Natural killer cell (primary cell): ENCODE measurements at regions not wholly inside any gene's neighbourhood (a gene's known extent, or its start where the extent isn't known, plus 50 kb on each side); places are given as distances from the start of the nearest gene placed in this dataset.

ENCODE experiments used
- ATAC-seq, 3 donors: fragments of 150-1000 bp in 2 of 3; fragments of 200-7000 bp in 1 of 3; cut with Tn5 transposase; 1 replicate in 1 of 3; 2 replicates in 2 of 3; pipeline ENCODE4 v1.10.0; 2021; ENCODE audit warnings: mild to moderate bottlenecking in 2 of 3, moderate library complexity in 2 of 3
- DNase-seq, 2 donors: peaks; one replicate each; pipeline versions ENCODE4 v3.0.0 to v3.0.0-alpha.2; 2013 to 2021; ENCODE audit warnings: mixed read lengths in 1 of 2
- H3K27ac ChIP-seq: one replicate; pipeline ENCODE4 v1.5.1; 2013; ENCODE audit warnings: mild to moderate bottlenecking, low read length
- H3K27me3 ChIP-seq: one replicate; pipeline ENCODE4 v1.6.1; 2013; ENCODE audit warnings: low read length; ENCODE audit not compliant: control insufficient read depth, insufficient read depth
- H3K36me3 ChIP-seq: one replicate; pipeline ENCODE4 v1.6.1; 2013; ENCODE audit warnings: low read length; ENCODE audit not compliant: control insufficient read depth, insufficient read depth
- H3K4me1 ChIP-seq: one replicate; pipeline ENCODE4 v1.6.1; 2013; ENCODE audit warnings: low read length; ENCODE audit not compliant: control insufficient read depth, insufficient read depth
- H3K4me3 ChIP-seq: one replicate; pipeline ENCODE4 v1.5.1; 2013; ENCODE audit warnings: low read length
- H3K9me3 ChIP-seq: one replicate; pipeline ENCODE4 v1.6.1; 2013; ENCODE audit warnings: low read length; ENCODE audit not compliant: control insufficient read depth, insufficient read depth
- H3K27ac Mint-ChIP-seq, 2 donors: one replicate each; pipeline ENCODE4 v1.8.0; 2022; ENCODE audit warnings: mild to moderate bottlenecking in 2 of 2, mixed read lengths in 2 of 2, moderate library complexity in 1 of 2
- H3K27me3 Mint-ChIP-seq, 2 donors: one replicate each; pipeline ENCODE4 v1.8.0; 2022; ENCODE audit warnings: low read depth in 2 of 2, mixed read lengths in 2 of 2
- H3K36me3 Mint-ChIP-seq: one replicate; pipeline ENCODE4 v1.8.0; 2022; ENCODE audit warnings: mixed read lengths
- H3K4me1 Mint-ChIP-seq, 2 donors: one replicate each; pipeline ENCODE4 v1.8.0; 2022; ENCODE audit warnings: mixed read lengths in 2 of 2
- H3K4me3 Mint-ChIP-seq: one replicate; pipeline ENCODE4 v1.8.0; 2022; ENCODE audit warnings: mild to moderate bottlenecking, moderate library complexity, mixed read lengths
- H3K9me3 Mint-ChIP-seq, 2 donors: one replicate each; pipeline ENCODE4 v1.8.0; 2022; ENCODE audit warnings: mixed read lengths in 2 of 2
- WGBS: methylation state at CpG from one replicate; pipeline ENCODE4 v1.1.7; 2013; ENCODE audit warnings: missing lambda C conversion rate; ENCODE audit not compliant: insufficient coverage; 5-methylcytosine and 5-hydroxymethylcytosine counted together
- intact Hi-C: fragments of 100-400 bp; cut with micrococcal nuclease; formaldehyde crosslinking; loops from one replicate; pipeline ENCODE4 v1.14.2; 2022
- TF ChIP-seq, protein P1 (sequence below): fragments of 200-600 bp; IDR thresholded peaks from one replicate; pipeline ENCODE4 v1.8.0; 2022; ENCODE audit warnings: antibody characterized with exemption

DNA sequence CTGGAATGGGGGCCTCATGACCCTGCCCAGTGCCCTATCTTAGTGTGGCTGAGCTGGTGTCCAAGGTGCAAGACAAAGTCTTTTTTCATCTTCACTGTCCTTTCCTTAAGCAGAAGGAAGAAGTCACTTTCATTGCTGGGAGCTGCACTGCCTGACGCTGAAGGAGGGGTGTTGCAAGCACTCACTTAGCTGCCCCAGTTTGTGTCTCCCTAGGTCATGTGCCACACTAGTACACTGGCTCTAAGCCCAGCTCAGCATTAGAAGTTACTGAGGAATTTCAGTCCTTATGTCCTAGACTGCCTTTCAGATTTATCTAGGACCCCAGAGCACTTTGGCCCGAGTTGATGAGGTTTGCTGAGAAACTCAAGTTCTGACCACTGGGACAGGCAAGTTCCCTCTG is 952.0 kb upstream of the USP15 start:
- Mint-ChIP-seq H3K4me3 (no peak overlapping the region), H3K27ac (no peak overlapping the region), H3K27me3 (no peaks in the 10 kb centered on the region), H3K4me1 (no peaks in the 10 kb centered on the region), H3K9me3 (peaks cover 16 to 26% of the 10 kb centered on the region in 2 donors), H3K36me3 (peaks cover 13% of the 10 kb centered on the region)
- peaks cover 11% of the 10 kb centered on the region for H3K9me3 ChIP-seq
- WGBS: 85% methylated on average over 2 of the region's 2 CpGs
- intact Hi-C loops: no loop called here
- no peak overlapping the region for H3K27ac ChIP-seq
- H3K4me1 ChIP-seq: no peaks in the 10 kb centered on the region
- ATAC-seq (no peak), DNase-seq (no peak)
- no peaks in the 10 kb centered on the region for H3K36me3 ChIP-seq
- TF ChIP-seq, protein P1, sequence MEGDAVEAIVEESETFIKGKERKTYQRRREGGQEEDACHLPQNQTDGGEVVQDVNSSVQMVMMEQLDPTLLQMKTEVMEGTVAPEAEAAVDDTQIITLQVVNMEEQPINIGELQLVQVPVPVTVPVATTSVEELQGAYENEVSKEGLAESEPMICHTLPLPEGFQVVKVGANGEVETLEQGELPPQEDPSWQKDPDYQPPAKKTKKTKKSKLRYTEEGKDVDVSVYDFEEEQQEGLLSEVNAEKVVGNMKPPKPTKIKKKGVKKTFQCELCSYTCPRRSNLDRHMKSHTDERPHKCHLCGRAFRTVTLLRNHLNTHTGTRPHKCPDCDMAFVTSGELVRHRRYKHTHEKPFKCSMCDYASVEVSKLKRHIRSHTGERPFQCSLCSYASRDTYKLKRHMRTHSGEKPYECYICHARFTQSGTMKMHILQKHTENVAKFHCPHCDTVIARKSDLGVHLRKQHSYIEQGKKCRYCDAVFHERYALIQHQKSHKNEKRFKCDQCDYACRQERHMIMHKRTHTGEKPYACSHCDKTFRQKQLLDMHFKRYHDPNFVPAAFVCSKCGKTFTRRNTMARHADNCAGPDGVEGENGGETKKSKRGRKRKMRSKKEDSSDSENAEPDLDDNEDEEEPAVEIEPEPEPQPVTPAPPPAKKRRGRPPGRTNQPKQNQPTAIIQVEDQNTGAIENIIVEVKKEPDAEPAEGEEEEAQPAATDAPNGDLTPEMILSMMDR: no peak
- no peak overlapping the region for H3K4me3 ChIP-seq
- no peaks in the 10 kb centered on the region for H3K27me3 ChIP-seq

GRCh38 chr12:61311413-61311812 is 948.8 kb upstream of the USP15 start:
- TF ChIP-seq, protein P1: no peak
- Histone ChIP-seq H3K27me3 (no peaks in the 10 kb centered on the region), H3K9me3 (peaks cover 11% of the 10 kb centered on the region), H3K4me1 (no peaks in the 10 kb centered on the region), H3K27ac (no peak overlapping the region), H3K4me3 (no peak overlapping the region), H3K36me3 (no peaks in the 10 kb centered on the region)
- intact Hi-C loops: no loop called here
- ATAC-seq (no peak), DNase-seq (no peak)
- Mint-ChIP-seq H3K27me3 (no peaks in the 10 kb centered on the region), H3K9me3 (peaks cover 13 to 31% of the 10 kb centered on the region in 2 donors), H3K4me3 (no peak overlapping the region), H3K36me3 (peaks cover 7% of the 10 kb centered on the region), H3K27ac (no peak overlapping the region), H3K4me1 (no peaks in the 10 kb centered on the region)

GRCh38 chr12:61348871-61349270 is 911.3 kb upstream of the USP15 start:
- intact Hi-C loops: no loop called here
- H3K4me3 ChIP-seq: no peak overlapping the region
- H3K27ac Mint-ChIP-seq: no peak overlapping the region
- 73% methylated on average over 2 of the region's 3 CpGs for WGBS
- no peaks in the 10 kb centered on the region for H3K4me1 ChIP-seq
- peaks cover 6 to 12% of the 10 kb centered on the region in 2 donors for H3K9me3 Mint-ChIP-seq
- no peak for ATAC-seq
- TF ChIP-seq, protein P1: no peak
- no peak overlapping the region for H3K27ac ChIP-seq
- no peaks in the 10 kb centered on the region for H3K27me3 Mint-ChIP-seq
- H3K36me3 Mint-ChIP-seq: no peaks in the 10 kb centered on the region
- H3K36me3 ChIP-seq: no peaks in the 10 kb centered on the region
- no peak for DNase-seq
- no peaks in the 10 kb centered on the region for H3K9me3 ChIP-seq
- no peaks in the 10 kb centered on the region for H3K4me1 Mint-ChIP-seq
- no peaks in the 10 kb centered on the region for H3K27me3 ChIP-seq
- no peak overlapping the region for H3K4me3 Mint-ChIP-seq

DNA sequence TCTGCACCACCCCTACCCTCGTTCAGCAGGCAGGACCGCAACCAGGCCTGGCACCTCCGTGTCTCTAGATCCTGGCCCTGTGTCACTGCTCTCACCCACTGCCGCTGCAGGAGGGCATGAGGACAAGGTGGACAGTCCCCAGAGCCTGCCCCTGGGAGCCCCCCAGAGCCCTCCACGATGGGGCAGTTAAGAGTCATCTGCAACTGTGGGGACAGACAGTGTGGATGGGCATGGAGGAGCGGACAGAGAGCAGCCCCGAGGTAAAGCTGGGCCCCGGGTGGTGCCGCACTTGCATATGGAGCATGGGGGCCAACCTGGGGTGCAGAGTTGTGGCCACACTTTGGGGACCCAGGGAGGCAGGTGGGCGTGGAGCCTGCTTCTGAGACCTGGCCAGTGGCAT is 905.1 kb upstream of the USP15 start:
- H3K4me1 ChIP-seq: no peaks in the 10 kb centered on the region
- no peaks in the 10 kb centered on the region for H3K27me3 ChIP-seq
- no peak for DNase-seq
- no peaks in the 10 kb centered on the region for H3K4me1 Mint-ChIP-seq
- H3K9me3 Mint-ChIP-seq: peaks cover 5 to 10% of the 10 kb centered on the region in 2 donors
- WGBS: 83% methylated on average over 10 of the region's 10 CpGs
- H3K9me3 ChIP-seq: peaks cover 22% of the 10 kb centered on the region
- no peak overlapping the region for H3K4me3 Mint-ChIP-seq
- no peaks in the 10 kb centered on the region for H3K36me3 ChIP-seq
- H3K27me3 Mint-ChIP-seq: no peaks in the 10 kb centered on the region
- H3K4me3 ChIP-seq: no peak overlapping the region
- ATAC-seq: no peak
- intact Hi-C loops: no loop called here
- no peaks in the 10 kb centered on the region for H3K36me3 Mint-ChIP-seq
- TF ChIP-seq, protein P1: no peak
- no peak overlapping the region for H3K27ac ChIP-seq
- no peak overlapping the region for H3K27ac Mint-ChIP-seq
